HG03457 (cell line): ENCODE measurements at regions not wholly inside any gene's neighbourhood (a gene's known extent, or its start where the extent isn't known, plus 50 kb on each side); places are given as distances from the start of the nearest gene placed in this dataset.
A peak's percentile ranks its signal among the peaks of the same experiment; 100 is the strongest.

ENCODE experiments used
- ATAC-seq: cut with Tn5 transposase; IDR thresholded peaks from one replicate; pipeline ENCODE4 v1.9.1; 2021; ENCODE audit warnings: moderate number of reproducible peaks; ENCODE audit not compliant: unreplicated experiment

DNA sequence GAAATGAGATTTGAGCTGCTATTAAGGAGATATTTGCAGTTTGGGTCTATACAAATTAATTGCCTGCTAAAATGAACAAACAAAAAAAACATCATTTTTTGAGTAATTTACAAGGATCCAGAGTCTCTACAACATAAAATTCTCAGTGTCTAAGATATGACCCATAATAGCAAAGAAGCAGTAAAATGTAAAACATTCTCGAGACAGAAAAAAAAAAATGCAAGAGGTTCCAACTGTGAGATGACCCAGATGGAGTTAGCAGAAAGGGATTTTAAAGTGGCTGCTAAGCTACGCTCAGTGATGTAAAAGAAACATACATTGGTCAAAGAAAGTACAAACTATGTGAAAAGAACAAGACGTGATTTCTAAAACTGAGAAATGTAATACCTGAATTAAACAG, 471.0 kb downstream of the SH2D4B start:
- no peak for ATAC-seq

DNA sequence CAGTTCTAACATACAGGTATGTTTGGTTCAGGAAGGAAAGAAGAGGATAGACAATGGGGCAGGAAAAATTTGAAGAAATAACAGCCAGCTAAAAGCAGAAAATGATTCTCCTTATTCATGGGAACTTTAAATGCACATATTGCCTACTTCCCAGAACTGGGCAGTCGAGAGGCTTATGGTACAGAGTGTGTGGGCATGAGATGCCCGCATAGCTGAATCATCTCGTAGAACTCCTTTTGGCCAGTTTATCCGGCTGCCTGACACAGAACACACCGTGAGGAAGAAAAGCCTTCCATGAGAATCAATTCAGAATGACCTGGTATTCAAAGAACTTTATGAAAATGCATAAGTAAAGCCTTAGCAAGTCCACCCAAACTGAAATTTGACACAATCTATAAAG, 471.6 kb downstream of the SH2D4B start:
- ATAC-seq = no peak

DNA sequence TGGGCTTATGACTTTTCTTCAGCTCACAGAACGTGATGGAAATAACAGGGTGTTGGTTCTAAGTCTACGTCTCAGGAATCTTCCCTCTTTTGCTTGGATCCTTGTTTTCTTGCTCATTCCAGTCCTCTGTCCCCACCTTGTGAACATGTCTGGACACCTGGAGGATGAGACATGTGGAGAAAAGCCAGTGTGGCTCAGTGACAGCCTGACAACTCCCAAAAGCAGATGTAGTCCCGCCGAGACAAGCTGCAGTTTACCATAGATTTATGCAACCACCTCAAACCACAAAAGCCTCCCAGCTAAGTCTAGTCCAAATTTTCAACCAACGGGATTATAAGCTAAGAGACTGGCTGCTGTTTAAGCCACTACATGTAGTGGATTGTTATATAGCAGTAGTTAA, 476.1 kb downstream of the SH2D4B start:
- no peak for ATAC-seq

DNA sequence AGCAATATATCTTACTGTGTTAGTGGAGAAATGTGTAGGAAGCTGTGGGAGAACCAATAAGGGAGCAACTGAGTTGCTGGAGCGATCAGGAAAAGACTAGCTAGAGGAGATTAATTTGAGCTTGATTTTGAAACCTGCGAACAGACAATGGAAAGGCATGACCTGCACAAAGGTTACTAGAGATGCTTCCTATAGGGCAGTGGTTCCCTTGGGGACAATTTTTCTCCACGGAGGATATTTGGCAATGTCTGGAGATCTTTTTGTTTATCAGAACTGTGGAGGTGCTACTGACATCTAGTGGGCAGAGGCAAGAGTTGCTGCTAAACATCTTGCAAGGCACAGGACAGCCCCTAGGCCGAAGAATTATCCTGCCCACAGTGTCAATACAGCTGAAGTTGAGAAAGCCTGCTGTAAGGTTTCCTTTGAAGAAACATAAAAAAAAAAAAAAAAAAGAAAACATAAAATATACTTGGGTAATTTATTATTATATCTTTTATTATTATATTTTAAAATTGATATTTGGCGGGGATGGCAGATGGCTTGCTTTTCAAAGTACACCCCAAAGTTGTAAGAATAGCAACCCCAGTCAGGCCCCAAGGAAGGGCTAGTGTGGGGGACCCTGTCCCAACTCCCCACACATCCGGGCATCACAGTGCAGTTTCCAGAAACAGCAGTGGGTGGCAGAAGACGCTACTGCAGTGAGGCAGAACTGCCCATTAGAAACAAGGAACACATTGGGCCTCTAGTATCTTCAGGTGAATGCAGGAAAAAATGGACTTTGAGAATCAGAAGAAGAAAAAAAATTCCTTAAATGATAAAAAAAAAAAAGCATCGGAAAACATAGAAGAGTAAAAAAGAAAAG, 481.6 kb downstream of the SH2D4B start:
- peak; percentile 79 for ATAC-seq

- no peak for ATAC-seq
Observed at GRCh38 chr10:81021428-81022129, 483.9 kb downstream of the SH2D4B start.

GRCh38 chr10:81026591-81026990, 488.9 kb downstream of the SH2D4B start:
- no peak for ATAC-seq

DNA sequence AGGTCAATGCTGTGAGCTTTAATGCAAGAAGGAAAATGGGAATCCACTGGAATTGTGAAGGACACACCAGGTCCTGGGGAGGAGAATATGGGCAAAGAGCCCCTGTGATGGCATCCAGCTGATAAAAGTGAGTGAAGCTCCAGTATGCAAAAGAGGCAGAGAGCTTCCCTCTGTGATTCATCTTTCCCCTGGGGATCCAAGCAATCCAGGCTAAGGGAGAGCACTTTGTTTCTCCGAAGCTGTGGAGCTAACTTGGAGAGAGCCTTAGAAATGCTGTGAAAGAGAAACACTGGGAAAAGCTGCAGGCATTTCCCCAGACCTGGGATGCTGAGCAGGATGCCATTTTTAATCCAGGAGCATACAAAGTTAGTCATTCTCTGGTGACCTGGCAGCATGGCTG, 489.5 kb downstream of the SH2D4B start:
- ATAC-seq = no peak

GRCh38 chr10:81027706-81028105, 490.0 kb downstream of the SH2D4B start:
- ATAC-seq = no peak

DNA sequence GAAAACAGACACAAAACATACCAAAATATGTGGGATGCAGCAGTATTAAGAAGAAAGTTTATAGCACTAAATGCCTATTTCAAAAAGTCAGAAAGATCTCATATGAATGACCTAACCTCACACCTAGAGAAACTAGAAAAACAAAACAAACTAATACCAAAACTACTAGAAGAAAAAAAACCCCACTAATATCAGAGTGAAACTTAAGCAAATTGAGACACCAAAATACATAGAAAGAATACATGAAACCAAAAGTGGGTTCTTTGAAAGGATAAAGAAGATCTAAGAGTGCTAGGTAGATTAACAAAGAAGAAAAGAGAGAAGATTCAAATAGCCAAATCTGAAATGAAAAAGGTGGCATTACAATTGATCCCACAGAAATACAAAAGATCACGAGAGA, 494.1 kb downstream of the SH2D4B start:
- ATAC-seq = peak; percentile 68

DNA sequence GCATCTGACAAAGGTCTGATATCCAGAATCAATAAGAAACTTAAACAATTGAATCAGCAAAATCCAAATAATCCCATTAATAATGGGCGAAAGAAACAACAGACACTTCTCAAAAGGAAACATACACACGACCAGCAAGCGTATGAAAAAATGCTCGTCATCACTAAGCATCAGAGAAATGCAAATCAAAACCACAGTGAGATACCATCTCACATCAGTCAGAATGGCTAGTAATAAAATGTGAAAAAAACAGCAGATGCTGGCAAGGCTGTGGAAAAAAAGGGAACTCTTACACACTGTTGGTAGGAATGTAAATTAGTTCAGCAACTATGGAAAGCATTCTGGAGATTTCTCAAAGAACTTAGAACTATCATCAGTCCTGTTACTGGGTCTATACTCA, 496.7 kb downstream of the SH2D4B start:
- no peak for ATAC-seq

- peak; percentile 79 for ATAC-seq
Observed at GRCh38 chr10:81036257-81036656, 498.6 kb downstream of the SH2D4B start.

GRCh38 chr10:81040031-81040430, 502.3 kb downstream of the SH2D4B start:
- no peak for ATAC-seq

DNA sequence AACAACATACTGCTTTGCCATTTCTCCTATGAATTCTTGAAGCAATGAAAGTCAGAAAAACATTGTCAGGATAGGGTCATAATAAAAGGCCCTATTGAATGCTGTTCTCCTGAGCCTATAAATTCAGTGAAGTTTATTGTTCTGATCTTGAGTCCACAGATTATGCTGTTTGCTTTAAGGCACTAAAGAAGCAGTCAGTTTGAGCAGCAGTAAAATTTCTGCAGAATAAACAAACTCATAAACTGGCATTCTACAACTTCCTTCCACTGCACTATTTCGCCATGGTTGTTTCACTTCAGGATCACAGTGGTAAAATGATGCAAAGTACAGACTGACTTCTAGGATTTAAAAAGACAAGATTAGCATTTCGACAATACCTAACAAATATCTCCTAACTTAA, 503.2 kb downstream of the SH2D4B start:
- no peak for ATAC-seq

GRCh38 chr10:81042647-81043046, 504.9 kb downstream of the SH2D4B start:
- no peak for ATAC-seq

GRCh38 chr10:81065474-81065873, 527.8 kb downstream of the SH2D4B start:
- no peak for ATAC-seq

DNA sequence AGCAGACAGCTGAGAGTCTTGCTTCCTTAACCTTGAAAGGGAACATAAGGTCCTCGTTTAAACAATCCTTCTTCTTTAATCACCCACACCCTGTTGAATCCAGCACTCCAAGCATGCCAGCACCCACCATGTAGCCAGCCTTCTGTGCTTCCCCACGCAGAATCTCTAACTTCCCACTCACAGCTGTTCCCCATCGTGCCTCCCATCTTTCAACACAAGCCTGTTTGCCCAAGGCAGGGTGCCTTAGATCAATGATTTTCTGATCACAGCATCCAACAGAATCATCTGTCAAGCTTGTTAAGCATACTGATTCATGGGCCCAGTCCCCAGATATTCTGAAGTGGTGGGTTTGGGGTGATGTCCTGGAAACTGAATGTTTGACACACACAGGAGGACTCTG, 530.8 kb downstream of the SH2D4B start:
- no peak for ATAC-seq

GRCh38 chr10:81071087-81071796, 533.5 kb downstream of the SH2D4B start:
- ATAC-seq = no peak

- ATAC-seq = no peak
Observed at GRCh38 chr10:81073155-81073554, 535.5 kb downstream of the SH2D4B start.

- ATAC-seq = no peak
Observed at GRCh38 chr10:81081887-81082620, 544.4 kb downstream of the SH2D4B start.

GRCh38 chr10:81082621-81083376, 545.1 kb downstream of the SH2D4B start:
- no peak for ATAC-seq
